DOHH2 (cell line): ENCODE measurements at regions not wholly inside any gene's neighbourhood (a gene's known extent, or its start where the extent isn't known, plus 50 kb on each side); places are given as distances from the start of the nearest gene placed in this dataset.
A peak's percentile ranks its signal among the peaks of the same experiment; 100 is the strongest.

ENCODE experiments used
- H3F3A ChIP-seq: fragments of 200-600 bp; sonication (generic), shearing (Covaris generic); 2 replicates; pipeline ENCODE4 v1.6.0; 2016; ENCODE audit warnings: antibody characterized with exemption, mild to moderate bottlenecking; ENCODE audit not compliant: control insufficient read depth, insufficient read depth
- H3K27ac ChIP-seq: fragments of 200-600 bp; sonication (generic); 2 replicates; pipeline ENCODE4 v1.5.1; 2014; ENCODE audit warnings: low read depth, mild to moderate bottlenecking, low read length, moderate library complexity
- H3K27me3 ChIP-seq: fragments of 200-600 bp; sonication (generic); 2 replicates; pipeline ENCODE4 v1.6.1; 2014; ENCODE audit warnings: mild to moderate bottlenecking, low read length, mixed read lengths; ENCODE audit not compliant: control insufficient read depth
- H3K36me3 ChIP-seq: fragments of 200-600 bp; sonication (generic); 2 replicates; pipeline ENCODE4 v1.6.1; 2014; ENCODE audit warnings: mild to moderate bottlenecking, low read length, moderate library complexity, mixed read lengths; ENCODE audit not compliant: control insufficient read depth
- H3K4me1 ChIP-seq: fragments of 200-600 bp; sonication (generic); 2 replicates; pipeline ENCODE4 v1.6.1; 2014; ENCODE audit warnings: mild to moderate bottlenecking, low read length, mixed read lengths; ENCODE audit not compliant: control insufficient read depth
- H3K4me2 ChIP-seq: fragments of 200-600 bp; sonication (generic); 2 replicates; pipeline ENCODE4 v1.6.0; 2014; ENCODE audit warnings: mild to moderate bottlenecking, low read length, moderate library complexity
- H3K4me3 ChIP-seq: fragments of 200-600 bp; sonication (generic); 2 replicates; pipeline ENCODE4 v1.5.1; 2014; ENCODE audit warnings: mild to moderate bottlenecking, low read length, mixed read lengths
- H3K79me2 ChIP-seq: fragments of 200-600 bp; sonication (generic); 2 replicates; pipeline ENCODE4 v1.6.1; 2014; ENCODE audit warnings: mild to moderate bottlenecking, low read length, mixed read lengths; ENCODE audit not compliant: control insufficient read depth
- H3K9me2 ChIP-seq: fragments of 200-600 bp; sonication (generic); replicated peaks from 2 replicates; pipeline ENCODE4 v1.6.1; 2014; ENCODE audit warnings: mild to moderate bottlenecking, low read length, mixed read lengths; ENCODE audit not compliant: control insufficient read depth
- H3K9me3 ChIP-seq: fragments of 200-600 bp; sonication (generic); 2 replicates; pipeline ENCODE4 v1.6.1; 2014; ENCODE audit warnings: antibody characterized with exemption, low read length, mixed read lengths; ENCODE audit not compliant: control insufficient read depth, insufficient read depth
- H4K20me1 ChIP-seq: fragments of 200-600 bp; sonication (generic); 2 replicates; pipeline ENCODE4 v1.6.0; 2014; ENCODE audit warnings: low read depth, mild to moderate bottlenecking, antibody characterized with exemption, low read length, moderate library complexity; ENCODE audit not compliant: control insufficient read depth, insufficient read depth
- EZH2phosphoT487 ChIP-seq: fragments of 200-600 bp; sonication (generic); IDR thresholded peaks from 2 replicates; pipeline ENCODE4 v1.6.1; 2017; ENCODE audit warnings: borderline replicate concordance, mild to moderate bottlenecking, antibody characterized with exemption, low read length, moderate library complexity, mixed read lengths
- TF ChIP-seq, protein P1 (sequence below): fragments of 200-600 bp; sonication (generic); IDR thresholded peaks from one replicate; pipeline ENCODE4 v1.5.1; 2014; ENCODE audit warnings: antibody characterized with exemption, mild to moderate bottlenecking, low read depth, low read length; ENCODE audit not compliant: poor library complexity, severe bottlenecking

DNA sequence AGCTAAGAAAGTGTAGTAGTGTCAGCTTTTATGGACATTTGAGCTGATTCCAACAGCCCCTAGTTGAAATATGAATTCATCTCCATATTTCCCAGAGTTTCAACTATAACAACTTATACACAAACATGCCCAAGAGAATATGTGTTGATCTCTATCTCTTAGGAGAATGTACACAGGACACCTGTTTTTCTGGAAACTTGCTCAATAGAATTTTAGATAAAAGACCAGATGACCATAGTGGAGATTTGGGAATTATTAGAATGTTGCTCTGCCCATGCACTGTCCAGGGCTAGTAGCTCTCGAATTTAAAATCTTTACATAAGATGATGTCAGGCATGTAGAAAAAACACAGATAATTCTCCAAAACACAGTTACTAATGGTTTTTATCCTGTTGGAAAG lies 162.3 kb upstream of the VRK2 start:
- Histone ChIP-seq H3K9me3 (no peaks in the 10 kb centered on the region), H3K4me3 (no peak overlapping the region), H3K4me2 (no peak overlapping the region), H3K27me3 (no peaks in the 10 kb centered on the region), H4K20me1 (no peaks in the 10 kb centered on the region), H3K4me1 (peaks cover 15% of the 10 kb centered on the region), H3K36me3 (no peaks in the 10 kb centered on the region), H3K27ac (no peak overlapping the region), H3F3A (no peaks in the 10 kb centered on the region), H3K79me2 (no peaks in the 10 kb centered on the region), H3K9me2 (no peaks in the 10 kb centered on the region)
- TF ChIP-seq EZH2phosphoT487: no peak
- TF ChIP-seq, protein P1, sequence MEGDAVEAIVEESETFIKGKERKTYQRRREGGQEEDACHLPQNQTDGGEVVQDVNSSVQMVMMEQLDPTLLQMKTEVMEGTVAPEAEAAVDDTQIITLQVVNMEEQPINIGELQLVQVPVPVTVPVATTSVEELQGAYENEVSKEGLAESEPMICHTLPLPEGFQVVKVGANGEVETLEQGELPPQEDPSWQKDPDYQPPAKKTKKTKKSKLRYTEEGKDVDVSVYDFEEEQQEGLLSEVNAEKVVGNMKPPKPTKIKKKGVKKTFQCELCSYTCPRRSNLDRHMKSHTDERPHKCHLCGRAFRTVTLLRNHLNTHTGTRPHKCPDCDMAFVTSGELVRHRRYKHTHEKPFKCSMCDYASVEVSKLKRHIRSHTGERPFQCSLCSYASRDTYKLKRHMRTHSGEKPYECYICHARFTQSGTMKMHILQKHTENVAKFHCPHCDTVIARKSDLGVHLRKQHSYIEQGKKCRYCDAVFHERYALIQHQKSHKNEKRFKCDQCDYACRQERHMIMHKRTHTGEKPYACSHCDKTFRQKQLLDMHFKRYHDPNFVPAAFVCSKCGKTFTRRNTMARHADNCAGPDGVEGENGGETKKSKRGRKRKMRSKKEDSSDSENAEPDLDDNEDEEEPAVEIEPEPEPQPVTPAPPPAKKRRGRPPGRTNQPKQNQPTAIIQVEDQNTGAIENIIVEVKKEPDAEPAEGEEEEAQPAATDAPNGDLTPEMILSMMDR: no peak

DNA sequence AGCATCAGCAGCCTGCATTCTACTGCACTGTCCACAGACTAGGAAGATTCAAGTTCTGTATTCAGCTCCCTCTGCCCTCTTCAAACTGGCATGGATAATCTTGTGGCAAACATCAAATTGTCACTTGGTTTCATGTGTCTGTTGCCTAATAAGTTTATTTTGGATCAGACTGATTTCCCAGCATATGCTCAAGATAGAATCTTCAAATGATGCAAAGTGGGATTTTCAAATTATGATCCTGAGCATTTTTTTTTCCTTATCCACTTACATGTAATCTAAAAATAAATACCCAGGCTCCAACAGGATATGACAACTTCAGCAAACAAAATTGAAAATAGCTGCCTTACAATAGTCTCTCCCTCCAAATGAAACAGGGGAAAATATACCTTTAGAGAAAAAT lies 160.9 kb upstream of the VRK2 start:
- Histone ChIP-seq H3F3A (no peaks in the 10 kb centered on the region), H3K36me3 (no peaks in the 10 kb centered on the region), H3K4me2 (peak overlapping the region; percentile 41), H3K4me3 (peak overlapping the region; percentile 20; the same call in 1 of the 2 replicates), H3K79me2 (no peaks in the 10 kb centered on the region), H3K9me3 (no peaks in the 10 kb centered on the region), H3K27me3 (no peaks in the 10 kb centered on the region), H3K27ac (no peak overlapping the region), H4K20me1 (no peaks in the 10 kb centered on the region), H3K9me2 (no peaks in the 10 kb centered on the region), H3K4me1 (peaks cover 15% of the 10 kb centered on the region)
- TF ChIP-seq EZH2phosphoT487: no peak
- TF ChIP-seq, protein P1: no peak

- H3K27ac ChIP-seq: no peak overlapping the region
- peak overlapping the region; percentile 41 for H3K4me2 ChIP-seq
- H3K79me2 ChIP-seq: no peaks in the 10 kb centered on the region
- H3K36me3 ChIP-seq: no peaks in the 10 kb centered on the region
- H3K4me1 ChIP-seq: peaks cover 15% of the 10 kb centered on the region
- H3K27me3 ChIP-seq: no peaks in the 10 kb centered on the region
- peak overlapping the region; percentile 20 for H3K4me3 ChIP-seq
- no peaks in the 10 kb centered on the region for H3F3A ChIP-seq
- no peaks in the 10 kb centered on the region for H3K9me3 ChIP-seq
- no peaks in the 10 kb centered on the region for H3K9me2 ChIP-seq
- TF ChIP-seq, protein P1: no peak
- no peak for TF ChIP-seq EZH2phosphoT487
- no peaks in the 10 kb centered on the region for H4K20me1 ChIP-seq
These were observed 160.3 kb upstream of the VRK2 start for GRCh38 chr2:57886161-57886786.
